Lower leg skin (tissue), 3 donors: ENCODE measurements at regions not wholly inside any gene's neighbourhood (a gene's known extent, or its start where the extent isn't known, plus 50 kb on each side); places are given as distances from the start of the nearest gene placed in this dataset.

Source experiments
- CTCF ChIP-seq, 3 donors: fragments of 450-650 bp; IDR thresholded peaks; one replicate each; pipeline ENCODE4 v1.5.1; 2016; ENCODE audit warnings: antibody characterized with exemption in 3 of 3, mild to moderate bottlenecking in 3 of 3, moderate library complexity in 2 of 3
- POLR2A ChIP-seq, 2 donors: fragments of 450-650 bp; IDR thresholded peaks; one replicate each; pipeline ENCODE4 v1.6.1; 2016 to 2017; ENCODE audit warnings: antibody characterized with exemption in 2 of 2, mild to moderate bottlenecking in 1 of 2, moderate library complexity in 1 of 2

GRCh38 chr20:52483382-52483781, 291.8 kb upstream of the ZFP64 start:
- TF ChIP-seq POLR2A (IDR thresholded peaks at IDR 0.05) (no peak), CTCF (IDR thresholded peaks at IDR 0.05) (no peak)
